DOHH2 (cell line): ENCODE measurements at regions not wholly inside any gene's neighbourhood (a gene's known extent, or its start where the extent isn't known, plus 50 kb on each side); places are given as distances from the start of the nearest gene placed in this dataset.

ENCODE experiments used
- H3F3A ChIP-seq: fragments of 200-600 bp; sonication (generic), shearing (Covaris generic); 2 replicates; pipeline ENCODE4 v1.6.0; 2016; ENCODE audit warnings: antibody characterized with exemption, mild to moderate bottlenecking; ENCODE audit not compliant: control insufficient read depth, insufficient read depth
- H3K27ac ChIP-seq: fragments of 200-600 bp; sonication (generic); 2 replicates; pipeline ENCODE4 v1.5.1; 2014; ENCODE audit warnings: low read depth, mild to moderate bottlenecking, low read length, moderate library complexity
- H3K27me3 ChIP-seq: fragments of 200-600 bp; sonication (generic); 2 replicates; pipeline ENCODE4 v1.6.1; 2014; ENCODE audit warnings: mild to moderate bottlenecking, low read length, mixed read lengths; ENCODE audit not compliant: control insufficient read depth
- H3K36me3 ChIP-seq: fragments of 200-600 bp; sonication (generic); 2 replicates; pipeline ENCODE4 v1.6.1; 2014; ENCODE audit warnings: mild to moderate bottlenecking, low read length, moderate library complexity, mixed read lengths; ENCODE audit not compliant: control insufficient read depth
- H3K4me1 ChIP-seq: fragments of 200-600 bp; sonication (generic); 2 replicates; pipeline ENCODE4 v1.6.1; 2014; ENCODE audit warnings: mild to moderate bottlenecking, low read length, mixed read lengths; ENCODE audit not compliant: control insufficient read depth
- H3K4me2 ChIP-seq: fragments of 200-600 bp; sonication (generic); 2 replicates; pipeline ENCODE4 v1.6.0; 2014; ENCODE audit warnings: mild to moderate bottlenecking, low read length, moderate library complexity
- H3K4me3 ChIP-seq: fragments of 200-600 bp; sonication (generic); 2 replicates; pipeline ENCODE4 v1.5.1; 2014; ENCODE audit warnings: mild to moderate bottlenecking, low read length, mixed read lengths
- H3K79me2 ChIP-seq: fragments of 200-600 bp; sonication (generic); 2 replicates; pipeline ENCODE4 v1.6.1; 2014; ENCODE audit warnings: mild to moderate bottlenecking, low read length, mixed read lengths; ENCODE audit not compliant: control insufficient read depth
- H3K9me2 ChIP-seq: fragments of 200-600 bp; sonication (generic); replicated peaks from 2 replicates; pipeline ENCODE4 v1.6.1; 2014; ENCODE audit warnings: mild to moderate bottlenecking, low read length, mixed read lengths; ENCODE audit not compliant: control insufficient read depth
- H3K9me3 ChIP-seq: fragments of 200-600 bp; sonication (generic); 2 replicates; pipeline ENCODE4 v1.6.1; 2014; ENCODE audit warnings: antibody characterized with exemption, low read length, mixed read lengths; ENCODE audit not compliant: control insufficient read depth, insufficient read depth
- H4K20me1 ChIP-seq: fragments of 200-600 bp; sonication (generic); 2 replicates; pipeline ENCODE4 v1.6.0; 2014; ENCODE audit warnings: low read depth, mild to moderate bottlenecking, antibody characterized with exemption, low read length, moderate library complexity; ENCODE audit not compliant: control insufficient read depth, insufficient read depth
- EZH2phosphoT487 ChIP-seq: fragments of 200-600 bp; sonication (generic); IDR thresholded peaks from 2 replicates; pipeline ENCODE4 v1.6.1; 2017; ENCODE audit warnings: borderline replicate concordance, mild to moderate bottlenecking, antibody characterized with exemption, low read length, moderate library complexity, mixed read lengths
- TF ChIP-seq, protein P1 (sequence below): fragments of 200-600 bp; sonication (generic); IDR thresholded peaks from one replicate; pipeline ENCODE4 v1.5.1; 2014; ENCODE audit warnings: antibody characterized with exemption, mild to moderate bottlenecking, low read depth, low read length; ENCODE audit not compliant: poor library complexity, severe bottlenecking

DNA sequence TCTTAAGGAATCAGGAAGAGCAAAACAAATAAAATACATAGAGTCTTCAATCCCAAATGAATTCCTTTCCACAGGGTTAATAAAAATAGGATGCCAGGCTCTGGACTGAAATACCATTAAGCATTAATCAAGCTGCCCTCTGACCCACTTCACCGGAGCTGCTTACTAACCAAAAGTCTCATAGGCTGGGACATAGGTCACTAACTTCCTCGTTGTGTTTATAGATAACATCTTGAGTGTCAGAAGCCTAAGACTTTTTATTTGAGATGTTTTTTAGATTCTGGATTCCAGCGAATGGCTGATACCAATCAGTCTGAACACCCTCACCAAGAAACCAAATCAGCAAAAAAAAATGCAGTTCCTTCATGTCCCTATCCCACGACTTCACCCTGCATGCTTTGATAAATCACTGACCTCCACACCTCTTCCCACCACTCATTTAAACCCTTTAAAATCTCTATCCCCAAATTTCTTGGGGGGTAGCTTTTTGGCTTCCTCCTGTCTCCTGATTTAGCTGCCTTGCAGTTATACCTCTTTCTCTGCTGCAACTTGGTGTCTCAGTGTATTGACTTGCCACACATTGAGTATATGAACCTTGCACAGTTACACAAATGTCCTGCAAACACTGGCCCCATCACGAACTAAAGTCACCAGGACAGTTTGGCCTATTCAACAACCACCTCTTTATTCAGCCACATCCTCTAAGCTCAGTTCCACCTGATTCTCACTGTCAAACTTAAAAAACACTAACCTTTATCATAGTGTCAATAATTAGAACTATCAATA is 399.3 kb downstream of the METTL4 start:
- Histone ChIP-seq H3F3A (no peaks in the 10 kb centered on the region), H3K36me3 (no peaks in the 10 kb centered on the region), H3K4me2 (no peak overlapping the region), H4K20me1 (no peaks in the 10 kb centered on the region), H3K4me3 (no peak overlapping the region), H3K9me3 (no peaks in the 10 kb centered on the region), H3K27me3 (no peaks in the 10 kb centered on the region), H3K9me2 (no peaks in the 10 kb centered on the region), H3K4me1 (no peaks in the 10 kb centered on the region), H3K27ac (no peak overlapping the region), H3K79me2 (no peaks in the 10 kb centered on the region)
- TF ChIP-seq EZH2phosphoT487 = no peak
- TF ChIP-seq, protein P1, sequence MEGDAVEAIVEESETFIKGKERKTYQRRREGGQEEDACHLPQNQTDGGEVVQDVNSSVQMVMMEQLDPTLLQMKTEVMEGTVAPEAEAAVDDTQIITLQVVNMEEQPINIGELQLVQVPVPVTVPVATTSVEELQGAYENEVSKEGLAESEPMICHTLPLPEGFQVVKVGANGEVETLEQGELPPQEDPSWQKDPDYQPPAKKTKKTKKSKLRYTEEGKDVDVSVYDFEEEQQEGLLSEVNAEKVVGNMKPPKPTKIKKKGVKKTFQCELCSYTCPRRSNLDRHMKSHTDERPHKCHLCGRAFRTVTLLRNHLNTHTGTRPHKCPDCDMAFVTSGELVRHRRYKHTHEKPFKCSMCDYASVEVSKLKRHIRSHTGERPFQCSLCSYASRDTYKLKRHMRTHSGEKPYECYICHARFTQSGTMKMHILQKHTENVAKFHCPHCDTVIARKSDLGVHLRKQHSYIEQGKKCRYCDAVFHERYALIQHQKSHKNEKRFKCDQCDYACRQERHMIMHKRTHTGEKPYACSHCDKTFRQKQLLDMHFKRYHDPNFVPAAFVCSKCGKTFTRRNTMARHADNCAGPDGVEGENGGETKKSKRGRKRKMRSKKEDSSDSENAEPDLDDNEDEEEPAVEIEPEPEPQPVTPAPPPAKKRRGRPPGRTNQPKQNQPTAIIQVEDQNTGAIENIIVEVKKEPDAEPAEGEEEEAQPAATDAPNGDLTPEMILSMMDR = no peak

DNA sequence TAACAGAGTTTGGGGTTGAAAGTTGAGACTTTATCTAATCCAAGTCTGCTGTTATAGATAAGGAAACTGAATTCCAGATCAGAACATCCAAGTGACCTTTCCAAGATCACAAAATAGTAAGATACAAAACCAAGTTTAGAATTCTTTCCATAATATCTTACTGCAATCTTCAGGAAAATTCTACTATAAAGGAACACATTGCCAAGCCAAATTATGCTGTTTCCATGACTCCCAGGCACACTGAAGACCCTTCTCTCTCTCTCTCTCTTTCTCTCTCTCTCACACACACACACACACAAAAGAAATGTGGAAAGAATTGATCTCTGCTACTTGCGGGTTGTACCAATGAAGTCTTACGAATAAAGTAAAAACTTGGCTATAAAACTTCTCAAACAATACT is 398.4 kb downstream of the METTL4 start:
- H3K27ac ChIP-seq = no peak overlapping the region
- H3K9me2 ChIP-seq = no peaks in the 10 kb centered on the region
- no peaks in the 10 kb centered on the region for H3K36me3 ChIP-seq
- TF ChIP-seq EZH2phosphoT487 = no peak
- TF ChIP-seq, protein P1 = no peak
- no peaks in the 10 kb centered on the region for H3K27me3 ChIP-seq
- no peaks in the 10 kb centered on the region for H4K20me1 ChIP-seq
- H3K4me1 ChIP-seq = no peaks in the 10 kb centered on the region
- H3K79me2 ChIP-seq = no peaks in the 10 kb centered on the region
- no peak overlapping the region for H3K4me3 ChIP-seq
- H3F3A ChIP-seq = no peaks in the 10 kb centered on the region
- no peak overlapping the region for H3K4me2 ChIP-seq
- H3K9me3 ChIP-seq = no peaks in the 10 kb centered on the region

DNA sequence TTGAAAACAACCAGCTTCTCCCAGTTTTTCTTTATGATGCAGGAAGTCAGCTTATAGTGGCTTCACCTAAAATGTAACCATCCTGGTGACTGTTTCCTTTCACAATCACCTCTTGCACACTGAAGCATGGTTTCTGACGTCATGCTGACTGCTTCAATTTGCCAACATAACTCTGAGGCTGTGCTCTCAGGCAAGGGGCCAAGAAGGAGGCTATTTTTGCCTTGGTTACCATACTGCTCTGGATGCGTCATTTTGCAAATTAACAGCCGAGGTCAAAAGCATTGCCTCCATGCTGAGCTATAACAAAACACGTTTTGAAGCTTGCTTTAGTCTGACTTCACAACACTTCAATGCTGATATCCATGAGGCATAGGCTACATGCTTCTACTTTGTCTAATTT is 397.8 kb downstream of the METTL4 start:
- Histone ChIP-seq H3K9me3 (no peaks in the 10 kb centered on the region), H3F3A (no peaks in the 10 kb centered on the region), H3K79me2 (no peaks in the 10 kb centered on the region), H3K27me3 (no peaks in the 10 kb centered on the region), H4K20me1 (no peaks in the 10 kb centered on the region), H3K4me3 (no peak overlapping the region), H3K27ac (no peak overlapping the region), H3K36me3 (no peaks in the 10 kb centered on the region), H3K4me1 (no peaks in the 10 kb centered on the region), H3K4me2 (no peak overlapping the region), H3K9me2 (no peaks in the 10 kb centered on the region)
- TF ChIP-seq, protein P1 = no peak
- no peak for TF ChIP-seq EZH2phosphoT487
